Naive thymus-derived CD8-positive, alpha-beta T cell (primary cell): ENCODE measurements at regions not wholly inside any gene's neighbourhood (a gene's known extent, or its start where the extent isn't known, plus 50 kb on each side); places are given as distances from the start of the nearest gene placed in this dataset.

ENCODE experiments used
- ATAC-seq, 2 donors: fragments of 150-1000 bp; cut with Tn5 transposase in 1 of 2; sonication (Bioruptor Pico), chemical (Tn5 transposase) in 1 of 2; 1 replicate in 1 of 2; 2 replicates in 1 of 2; pipeline ENCODE4 v1.10.0; 2021; ENCODE audit warnings: mild to moderate bottlenecking in 2 of 2, moderate library complexity in 2 of 2
- POLR2A ChIA-PET: fragments of 350-600 bp; sonication (Branson Sonifier 250); formaldehyde crosslinking; loops from one replicate; lab custom pipeline; 2021; ENCODE audit warnings: antibody characterized with exemption; lab: Charles Lee
- DNase-seq, 10 donors: peaks; one replicate each; pipeline versions ENCODE4 v3.0.0 to v3.0.0-alpha.2; 2020 to 2022
- H3K27ac Mint-ChIP-seq, 10 donors: one replicate each; pipeline ENCODE4 v1.8.0; 2020 to 2022; ENCODE audit warnings: mild to moderate bottlenecking in 10 of 10, mixed read lengths in 10 of 10, moderate library complexity in 4 of 10, inconsistent platforms in 1 of 10
- H3K27me3 Mint-ChIP-seq, 5 donors: one replicate each; pipeline ENCODE4 v1.8.0; 2021 to 2022; ENCODE audit warnings: mixed read lengths in 5 of 5
- H3K36me3 Mint-ChIP-seq, 3 donors: one replicate each; pipeline ENCODE4 v1.8.0; 2020 to 2022; ENCODE audit warnings: mixed read lengths in 3 of 3, mild to moderate bottlenecking in 2 of 3, inconsistent platforms in 1 of 3
- H3K4me1 Mint-ChIP-seq, 4 donors: one replicate each; pipeline ENCODE4 v1.8.0; 2021 to 2022; ENCODE audit warnings: mixed read lengths in 4 of 4
- H3K4me3 Mint-ChIP-seq, 10 donors: one replicate each; pipeline ENCODE4 v1.8.0; 2020 to 2022; ENCODE audit warnings: mild to moderate bottlenecking in 10 of 10, mixed read lengths in 10 of 10, moderate library complexity in 6 of 10, inconsistent platforms in 1 of 10
- H3K9me3 Mint-ChIP-seq, 9 donors: one replicate each; pipeline ENCODE4 v1.8.0; 2020 to 2022; ENCODE audit warnings: mixed read lengths in 9 of 9, mild to moderate bottlenecking in 3 of 9, inconsistent platforms in 1 of 9, moderate library complexity in 1 of 9

DNA sequence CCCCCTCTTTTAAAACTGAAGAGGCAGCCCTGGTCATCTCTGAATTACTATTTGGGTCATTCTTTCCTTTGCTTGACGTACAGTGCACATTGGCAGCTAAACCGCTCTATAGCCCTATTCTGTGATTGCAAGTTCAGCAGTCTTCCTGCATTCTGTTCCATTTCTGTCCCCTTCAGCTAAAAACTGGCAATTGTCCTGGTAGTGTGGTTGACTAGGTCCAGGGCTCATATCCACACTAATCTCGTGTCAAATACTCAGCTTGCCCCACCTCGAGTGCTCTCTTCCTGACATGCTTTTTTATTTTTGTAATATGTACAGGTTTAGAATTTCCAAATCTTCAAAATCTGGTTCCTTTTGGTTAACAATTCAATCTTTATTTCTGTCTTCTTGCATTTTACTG lies 282.1 kb downstream of the THBS2 start:
- ATAC-seq = no peak
- peaks cover 0 to 2% (median 0%) of the 10 kb centered on the region in 3 donors for H3K36me3 Mint-ChIP-seq
- POLR2A ChIA-PET = no interaction called here
- no peak overlapping the region for H3K27ac Mint-ChIP-seq
- peaks cover 0 to 2% (median 0%) of the 10 kb centered on the region in 9 donors for H3K9me3 Mint-ChIP-seq
- no peak overlapping the region for H3K4me3 Mint-ChIP-seq
- DNase-seq = no peak
- peaks cover 0 to 29% (median 19%) of the 10 kb centered on the region in 5 donors for H3K27me3 Mint-ChIP-seq
- H3K4me1 Mint-ChIP-seq = no peaks in the 10 kb centered on the region

DNA sequence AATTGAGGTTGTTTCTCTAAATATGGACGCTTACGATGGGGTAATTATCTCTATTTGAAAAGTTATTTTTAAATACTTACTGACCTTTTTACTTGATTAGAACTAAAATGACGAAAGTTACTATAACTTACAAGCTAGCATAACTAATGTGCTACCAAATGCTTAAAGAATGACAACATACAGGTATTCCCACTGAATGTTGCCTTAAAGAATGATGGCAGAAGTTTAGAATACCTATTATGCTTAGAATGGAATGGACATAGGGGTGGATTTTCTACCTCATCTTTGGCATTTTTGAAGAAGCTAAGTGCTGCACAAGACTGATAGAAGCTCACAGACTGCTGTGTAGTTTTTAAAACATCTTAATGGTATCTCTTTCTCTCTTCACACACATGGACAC lies 284.8 kb downstream of the THBS2 start:
- ATAC-seq (no peak), DNase-seq (no peak)
- H3K36me3 Mint-ChIP-seq = no peaks in the 10 kb centered on the region
- peaks cover 0 to 28% (median 19%) of the 10 kb centered on the region in 5 donors for H3K27me3 Mint-ChIP-seq
- H3K27ac Mint-ChIP-seq = no peak overlapping the region
- no peak overlapping the region for H3K4me3 Mint-ChIP-seq
- POLR2A ChIA-PET = no interaction called here
- H3K9me3 Mint-ChIP-seq = peaks cover 0 to 4% (median 0%) of the 10 kb centered on the region in 9 donors
- H3K4me1 Mint-ChIP-seq = no peaks in the 10 kb centered on the region

DNA sequence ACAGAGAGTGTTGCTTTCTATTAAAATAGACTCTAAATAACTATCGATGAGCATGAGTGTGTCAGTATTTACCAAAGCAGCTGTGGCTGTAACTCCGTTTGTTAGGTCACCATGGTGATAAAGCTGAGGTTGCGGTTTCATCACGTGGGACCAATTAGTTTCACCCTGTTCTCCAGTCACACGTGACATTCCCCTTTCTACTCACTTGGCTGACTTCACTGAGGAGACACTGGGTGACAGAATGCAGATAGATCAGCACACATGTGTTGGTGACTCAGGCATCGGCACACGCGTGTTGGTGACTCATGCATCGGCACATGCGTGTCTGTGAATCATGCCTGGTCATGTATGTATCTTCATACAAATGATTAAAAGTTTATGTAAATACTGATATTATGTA lies 285.4 kb downstream of the THBS2 start:
- POLR2A ChIA-PET = no interaction called here

DNA sequence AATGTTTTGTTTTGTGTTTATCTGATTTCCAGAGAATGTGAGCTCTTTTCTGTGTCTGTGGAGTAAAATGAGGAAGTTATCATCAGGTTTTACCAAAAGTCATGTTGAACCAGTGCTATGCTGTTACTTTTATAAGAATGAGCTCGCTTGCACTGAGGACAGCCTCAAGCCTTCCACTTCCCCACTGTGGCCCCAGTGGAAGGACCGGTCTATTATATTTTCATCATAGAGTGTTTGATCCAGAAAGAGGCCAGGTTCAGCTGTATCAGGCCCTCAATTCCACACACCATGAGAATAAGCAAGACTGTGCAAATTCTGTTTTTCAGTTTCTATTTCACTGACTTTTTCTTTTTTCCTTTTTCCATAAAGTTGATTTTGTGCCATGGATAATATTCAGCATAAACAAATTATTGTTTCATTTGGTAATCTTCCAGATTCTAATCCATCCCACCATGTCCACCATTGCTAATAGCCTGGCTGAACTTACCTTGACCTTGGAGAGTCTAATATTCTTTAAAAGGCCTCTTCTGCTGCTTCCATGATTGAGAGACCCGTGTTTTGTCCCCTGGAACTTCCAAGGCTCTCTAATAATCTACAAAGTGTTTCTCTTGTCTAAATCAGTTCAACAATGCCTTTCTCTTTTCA lies 286.2 kb downstream of the THBS2 start:
- ATAC-seq = no peak
- POLR2A ChIA-PET = no interaction called here
- peak overlapping the region in 1 of 10 donors; percentile 55 for H3K27ac Mint-ChIP-seq
- H3K4me3 Mint-ChIP-seq = no peak overlapping the region
- no peaks in the 10 kb centered on the region for H3K36me3 Mint-ChIP-seq
- H3K27me3 Mint-ChIP-seq = peaks cover 0 to 33% (median 17%) of the 10 kb centered on the region in 5 donors
- H3K4me1 Mint-ChIP-seq = no peaks in the 10 kb centered on the region
- peaks cover 0 to 4% (median 0%) of the 10 kb centered on the region in 9 donors for H3K9me3 Mint-ChIP-seq
- no peak for DNase-seq

More for the DNA sequence above, 285.4 kb downstream of the THBS2 start:
- DNase-seq = peak in 1 of 10 donors; percentile 32
- Mint-ChIP-seq H3K36me3 (no peaks in the 10 kb centered on the region), H3K4me1 (no peaks in the 10 kb centered on the region), H3K27ac (no peak overlapping the region), H3K9me3 (peaks cover 0 to 4% (median 0%) of the 10 kb centered on the region in 9 donors), H3K27me3 (peaks cover 0 to 33% (median 18%) of the 10 kb centered on the region in 5 donors), H3K4me3 (no peak overlapping the region)
- peak in 1 of 2 donors; percentile 27 for ATAC-seq

DNA sequence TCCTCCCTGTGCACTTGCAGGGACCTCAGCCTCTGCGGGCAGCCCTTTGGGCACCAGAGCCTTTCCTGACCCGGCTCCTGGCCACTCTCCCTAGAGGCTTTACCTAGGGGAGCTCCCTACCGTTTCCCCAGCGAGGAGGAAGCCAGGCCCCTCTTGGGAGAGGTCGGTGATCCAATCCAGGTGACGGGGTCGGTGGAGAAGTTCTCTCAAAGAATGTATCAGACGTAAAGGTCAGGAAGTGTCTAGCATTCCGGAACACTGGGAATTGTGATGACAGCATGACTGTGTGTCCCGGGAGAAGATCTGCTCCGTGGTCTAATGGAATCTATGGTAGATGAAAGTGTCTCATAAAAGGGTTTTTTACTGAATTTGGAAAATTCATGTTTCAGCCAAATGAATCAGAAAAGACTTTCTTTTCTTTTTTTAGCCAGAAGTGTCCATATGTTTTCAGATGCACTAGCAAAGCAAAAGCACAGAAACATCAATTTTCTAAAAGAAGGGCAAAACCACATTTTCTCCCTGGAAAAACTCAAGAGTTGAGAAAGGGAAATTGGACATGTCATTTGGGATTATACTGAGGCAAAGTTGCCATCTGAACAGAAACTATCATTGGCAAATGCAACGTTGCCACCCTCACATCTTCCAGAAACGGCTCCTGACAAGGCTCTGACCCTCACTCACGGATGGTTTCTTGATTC lies 289.4 kb downstream of the THBS2 start:
- no peak overlapping the region for H3K4me3 Mint-ChIP-seq
- DNase-seq (no peak), ATAC-seq (no peak)
- no peaks in the 10 kb centered on the region for H3K36me3 Mint-ChIP-seq
- POLR2A ChIA-PET = no interaction called here
- H3K9me3 Mint-ChIP-seq = peaks cover 0 to 4% (median 0%) of the 10 kb centered on the region in 9 donors
- no peak overlapping the region for H3K27ac Mint-ChIP-seq
- no peaks in the 10 kb centered on the region for H3K4me1 Mint-ChIP-seq
- peaks cover 2 to 25% (median 10%) of the 10 kb centered on the region in 5 donors for H3K27me3 Mint-ChIP-seq

DNA sequence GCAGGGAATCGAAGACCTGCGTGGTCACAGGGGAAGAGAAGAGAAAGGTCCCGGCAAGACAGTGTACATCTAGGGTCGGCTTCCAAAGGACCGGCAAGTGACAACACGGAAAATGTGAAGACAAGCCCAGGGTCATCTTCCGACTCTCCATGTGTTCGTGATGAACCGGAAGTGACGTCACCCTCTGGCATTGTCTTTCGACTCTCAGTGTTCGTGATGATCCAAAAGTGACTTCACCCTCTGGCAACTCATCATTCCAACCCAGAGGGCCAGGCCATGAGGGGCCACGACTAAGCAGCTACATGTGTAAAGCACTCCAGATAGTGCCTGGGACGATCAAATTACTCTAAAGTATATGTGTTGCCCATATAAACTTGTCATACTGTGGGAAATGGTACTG lies 290.8 kb downstream of the THBS2 start:
- DNase-seq (no peak), ATAC-seq (no peak)
- H3K9me3 Mint-ChIP-seq = peaks cover 0 to 4% (median 0%) of the 10 kb centered on the region in 9 donors
- peaks cover 2 to 25% (median 14%) of the 10 kb centered on the region in 5 donors for H3K27me3 Mint-ChIP-seq
- H3K4me1 Mint-ChIP-seq = no peaks in the 10 kb centered on the region
- no peak overlapping the region for H3K4me3 Mint-ChIP-seq
- POLR2A ChIA-PET = no interaction called here
- no peak overlapping the region for H3K27ac Mint-ChIP-seq
- H3K36me3 Mint-ChIP-seq = no peaks in the 10 kb centered on the region

DNA sequence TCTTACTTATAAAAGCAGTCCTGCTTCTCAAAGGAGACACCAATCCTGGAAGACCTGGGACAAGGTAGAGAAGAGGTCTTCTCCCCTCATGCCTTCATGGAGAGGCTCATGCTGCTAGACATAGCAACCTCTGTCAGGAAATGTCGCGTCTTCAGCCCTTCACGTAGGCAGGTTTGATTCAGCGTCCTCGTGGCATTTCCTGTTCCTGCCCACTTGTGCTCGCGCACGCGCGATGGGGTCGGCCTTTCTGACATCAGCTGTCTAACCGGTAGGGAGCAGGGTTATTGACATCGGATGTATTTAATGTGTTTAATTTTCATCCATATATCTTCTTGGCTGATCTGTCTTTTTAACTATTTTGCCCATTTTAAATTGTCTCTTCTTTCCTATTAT lies 292.4 kb downstream of the THBS2 start:
- ATAC-seq = no peak
- Mint-ChIP-seq H3K27ac (no peak overlapping the region), H3K4me1 (no peaks in the 10 kb centered on the region), H3K27me3 (peaks cover 2 to 32% (median 18%) of the 10 kb centered on the region in 5 donors), H3K9me3 (peaks cover 0 to 3% (median 0%) of the 10 kb centered on the region in 9 donors), H3K36me3 (no peaks in the 10 kb centered on the region), H3K4me3 (peak overlapping the region in 2 of 10 donors; percentile 13 to 29)
- POLR2A ChIA-PET = no interaction called here
- no peak for DNase-seq

DNA sequence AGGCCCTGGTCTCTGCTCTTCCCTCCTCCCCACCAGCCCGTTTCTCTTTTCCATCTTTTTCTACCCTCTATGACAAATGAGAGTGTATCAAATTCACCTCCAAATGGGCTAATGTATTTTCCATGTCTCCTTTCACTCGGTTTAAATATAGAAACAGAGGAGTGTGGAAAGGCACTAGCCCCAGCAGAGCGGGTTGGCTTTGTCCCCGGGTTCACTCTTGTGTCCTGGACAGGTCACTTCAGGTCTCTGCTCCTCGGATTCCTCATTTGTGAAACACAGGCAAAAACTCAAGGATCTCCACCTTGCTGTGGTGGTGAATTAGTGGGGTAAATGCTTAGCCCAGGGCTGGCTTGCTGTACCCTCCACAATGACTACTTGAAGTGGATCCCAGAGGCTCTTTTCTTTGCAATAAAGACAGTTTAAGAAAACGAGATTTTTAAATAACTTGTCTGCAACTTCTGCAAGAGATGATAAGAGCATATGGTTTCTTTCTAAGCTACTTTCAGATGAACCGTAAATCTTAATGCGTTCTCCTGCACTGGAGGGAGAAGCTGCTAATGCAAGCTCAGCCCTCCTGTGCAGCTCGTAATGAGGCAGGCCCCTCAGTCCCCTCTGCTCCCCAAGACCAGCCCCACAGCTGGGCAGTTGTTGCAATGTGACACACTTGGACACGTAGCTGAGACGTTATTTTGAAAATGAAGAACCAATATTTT lies 292.9 kb downstream of the THBS2 start:
- H3K27me3 Mint-ChIP-seq = peaks cover 2 to 35% (median 20%) of the 10 kb centered on the region in 5 donors
- DNase-seq (no peak), ATAC-seq (no peak)
- H3K9me3 Mint-ChIP-seq = no peaks in the 10 kb centered on the region
- H3K27ac Mint-ChIP-seq = no peak overlapping the region
- H3K4me1 Mint-ChIP-seq = no peaks in the 10 kb centered on the region
- H3K4me3 Mint-ChIP-seq = peak overlapping the region in 1 of 10 donors; percentile 29
- POLR2A ChIA-PET = no interaction called here
- no peaks in the 10 kb centered on the region for H3K36me3 Mint-ChIP-seq

DNA sequence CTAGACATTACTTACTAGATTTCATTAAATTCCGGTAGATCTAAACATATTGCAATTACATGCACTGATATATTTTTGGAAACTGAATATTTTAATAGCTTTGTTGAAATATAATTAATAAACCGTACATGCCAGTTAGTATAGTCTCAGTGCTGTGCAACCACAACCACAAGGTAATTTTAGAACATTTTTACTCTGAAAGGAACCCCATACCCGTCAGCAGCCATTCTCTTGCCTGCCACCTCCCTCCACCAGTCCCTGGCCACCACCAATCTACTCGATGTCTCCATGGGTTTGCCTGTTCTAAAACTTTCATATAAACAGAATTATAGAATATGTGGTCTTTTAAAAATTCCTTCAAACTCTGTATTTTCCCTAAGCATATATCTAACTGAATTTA lies 293.9 kb downstream of the THBS2 start:
- Mint-ChIP-seq H3K9me3 (no peaks in the 10 kb centered on the region), H3K27me3 (peaks cover 4 to 35% (median 22%) of the 10 kb centered on the region in 5 donors), H3K4me1 (no peaks in the 10 kb centered on the region), H3K27ac (no peak overlapping the region), H3K4me3 (no peak overlapping the region), H3K36me3 (no peaks in the 10 kb centered on the region)
- ATAC-seq (no peak), DNase-seq (no peak)
- POLR2A ChIA-PET = no interaction called here

DNA sequence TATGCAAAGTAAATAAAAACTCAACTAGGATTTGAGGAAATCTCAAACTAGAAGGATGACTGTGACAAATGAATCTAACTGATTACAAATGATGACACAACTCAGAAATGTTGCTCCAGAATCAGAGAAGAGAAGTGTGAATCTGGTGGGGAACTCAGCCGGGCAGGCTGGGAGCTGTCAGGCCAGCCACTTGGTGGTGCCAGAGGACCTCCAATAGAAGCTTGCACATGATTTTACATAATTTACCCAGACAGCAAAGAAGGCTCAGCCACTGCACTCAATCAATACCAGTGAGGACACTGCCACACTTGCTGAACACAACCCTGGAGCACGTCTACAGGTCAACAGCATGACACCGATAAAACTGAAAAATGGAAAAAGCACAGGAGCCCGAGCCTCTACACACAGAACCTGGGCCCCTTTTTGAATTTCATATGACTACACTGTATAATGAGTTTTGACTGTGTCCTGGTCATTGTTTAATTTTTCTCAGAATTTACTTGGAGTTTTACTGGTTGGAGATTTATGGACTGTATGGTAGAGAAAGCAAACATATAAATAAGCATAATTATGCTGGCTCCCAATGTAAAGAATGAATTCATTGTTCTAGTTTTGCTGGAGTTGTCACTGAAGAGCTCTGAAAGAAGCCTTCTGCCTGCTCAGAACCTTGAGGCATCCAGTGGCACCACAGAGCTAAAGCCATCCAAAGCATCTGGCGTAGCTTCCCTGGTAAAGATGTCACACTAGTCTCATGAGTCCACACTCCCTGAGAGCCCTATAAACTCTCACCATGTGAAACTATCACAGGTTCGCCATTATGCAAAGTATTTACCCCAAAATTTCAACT lies 296.5 kb downstream of the THBS2 start:
- DNase-seq (peak; percentile 10 to 70 (median 36)), ATAC-seq (peak in 1 of 2 donors; percentile 64)
- Mint-ChIP-seq H3K27me3 (peaks cover 8 to 24% (median 14%) of the 10 kb centered on the region in 5 donors), H3K4me3 (no peak overlapping the region), H3K4me1 (no peaks in the 10 kb centered on the region), H3K9me3 (no peaks in the 10 kb centered on the region), H3K27ac (peak overlapping the region in 1 of 10 donors; percentile 10), H3K36me3 (no peaks in the 10 kb centered on the region)
- POLR2A ChIA-PET = no interaction called here

DNA sequence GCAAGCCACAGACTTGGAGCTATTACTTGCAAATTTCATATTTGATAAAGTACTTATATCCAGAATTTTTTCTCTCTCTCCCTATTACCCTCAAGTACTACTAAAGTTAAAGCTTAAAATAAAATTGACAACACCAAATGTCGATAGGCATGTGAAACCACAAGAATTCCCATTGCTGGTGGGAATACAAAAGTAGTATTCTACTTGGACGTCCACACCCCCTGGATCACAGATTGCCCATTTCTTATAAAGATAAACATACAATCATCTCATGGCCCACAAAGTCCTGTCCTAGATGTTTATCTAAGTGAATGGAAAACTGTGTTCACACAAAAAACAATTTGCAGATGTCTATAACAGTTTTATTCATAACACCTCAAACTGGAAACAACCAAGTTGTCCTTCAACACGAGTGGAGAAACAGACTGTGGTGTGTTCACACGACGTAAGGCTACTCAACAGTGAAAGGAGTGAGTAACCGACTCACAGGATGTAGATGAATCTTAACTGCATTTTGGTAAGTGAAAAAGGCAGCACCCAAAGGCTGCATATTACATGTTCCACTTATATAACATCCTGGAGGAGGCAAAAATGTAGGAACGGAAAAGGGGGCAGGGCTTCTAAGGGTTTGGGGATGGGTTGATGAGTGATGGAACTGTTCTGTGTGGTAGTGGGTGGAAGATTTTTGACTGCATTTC lies 297.4 kb downstream of the THBS2 start:
- DNase-seq (no peak), ATAC-seq (no peak)
- Mint-ChIP-seq H3K27ac (peak overlapping the region in 1 of 10 donors; percentile 10), H3K4me3 (no peak overlapping the region), H3K9me3 (no peaks in the 10 kb centered on the region), H3K4me1 (no peaks in the 10 kb centered on the region), H3K36me3 (no peaks in the 10 kb centered on the region), H3K27me3 (peaks cover 6 to 24% (median 11%) of the 10 kb centered on the region in 5 donors)
- POLR2A ChIA-PET = interaction anchor here (0.6 kb wide), 1 partner anchor 428 kb away, joined by 3 read pairs; no protein-coding TSS in a partner anchor

DNA sequence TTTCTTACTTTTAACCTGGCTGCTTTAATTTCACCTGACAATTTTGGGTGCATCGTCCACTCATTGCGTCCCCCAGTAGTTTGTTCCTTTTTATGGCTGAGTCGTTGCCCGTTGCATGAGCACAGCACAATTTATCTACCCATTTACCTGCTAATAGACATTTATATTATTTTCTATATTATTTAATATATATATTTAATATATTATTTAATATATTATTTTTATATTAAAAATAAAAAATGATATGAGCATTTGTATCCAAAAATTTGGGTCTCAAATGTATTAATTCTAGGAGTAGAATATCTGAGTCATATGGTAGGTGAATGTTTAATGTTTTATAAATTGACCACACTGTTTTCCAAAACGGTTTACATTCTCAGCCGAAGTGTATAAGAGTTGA lies 300.2 kb downstream of the THBS2 start:
- H3K36me3 Mint-ChIP-seq = no peaks in the 10 kb centered on the region
- no peak for DNase-seq
- POLR2A ChIA-PET = no interaction called here
- ATAC-seq = no peak
- no peak overlapping the region for H3K27ac Mint-ChIP-seq
- H3K4me3 Mint-ChIP-seq = no peak overlapping the region
- no peaks in the 10 kb centered on the region for H3K9me3 Mint-ChIP-seq
- H3K4me1 Mint-ChIP-seq = no peaks in the 10 kb centered on the region
- peaks cover 10 to 27% (median 16%) of the 10 kb centered on the region in 5 donors for H3K27me3 Mint-ChIP-seq
